WERI-Rb-1 (cell line): ENCODE measurements at regions not wholly inside any gene's neighbourhood (a gene's known extent, or its start where the extent isn't known, plus 50 kb on each side); places are given as distances from the start of the nearest gene placed in this dataset.

Source experiments
- DNase-seq: peaks from one replicate; pipeline ENCODE4 v3.0.0-alpha.2; 2020
- H3K27ac ChIP-seq: fragments of 250-450 bp; sonication (Bioruptor Pico); 2 replicates; pipeline ENCODE4 v1.5.1; 2020; ENCODE audit warnings: mild to moderate bottlenecking, moderate library complexity
- H3K27me3 ChIP-seq: fragments of 250-450 bp; sonication (Bioruptor Pico); 2 replicates; pipeline ENCODE4 v1.5.1; 2021; ENCODE audit warnings: mild to moderate bottlenecking, low read depth, moderate library complexity; ENCODE audit not compliant: insufficient read depth, severe bottlenecking
- H3K36me3 ChIP-seq: fragments of 250-450 bp; sonication (Bioruptor Pico); 2 replicates; pipeline ENCODE4 v1.5.1; 2020; ENCODE audit warnings: mild to moderate bottlenecking, moderate library complexity
- H3K4me3 ChIP-seq: 2 replicates; pipeline ENCODE4 v1.5.1; 2011; ENCODE audit warnings: low read depth, mild to moderate bottlenecking, control low read depth, low read length
- H3K9me3 ChIP-seq: fragments of 250-450 bp; sonication (Bioruptor Pico); 2 replicates; pipeline ENCODE4 v1.5.1; 2021; ENCODE audit warnings: mild to moderate bottlenecking, moderate library complexity; ENCODE audit not compliant: severe bottlenecking
- CTCF ChIP-seq: IDR thresholded peaks from 2 replicates; pipeline ENCODE4 v1.5.1; 2011; ENCODE audit warnings: low read depth, mild to moderate bottlenecking, control low read depth, inconsistent platforms, low read length

DNA sequence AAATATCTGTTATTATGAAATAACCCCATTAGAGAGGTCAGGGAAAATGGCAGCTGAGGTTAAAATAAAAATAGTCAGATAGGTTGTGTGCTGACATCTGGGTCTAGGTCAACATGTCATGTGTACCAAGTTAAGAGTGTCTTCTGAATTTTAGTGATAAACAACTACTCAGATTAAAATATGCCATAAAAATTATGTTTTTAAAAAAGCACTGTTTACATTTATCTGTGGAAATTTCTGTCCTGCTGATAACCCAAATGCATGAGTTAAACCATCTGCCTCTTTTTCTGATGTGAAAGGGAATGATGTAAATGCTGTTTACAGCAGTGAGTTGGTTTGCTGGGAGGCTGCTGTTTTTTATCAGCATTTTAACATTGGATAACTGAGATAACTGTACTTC is 361.2 kb upstream of the TARS1 start:
- DNase-seq = no peak
- Histone ChIP-seq H3K36me3 (no peaks in the 10 kb centered on the region), H3K4me3 (no peak overlapping the region), H3K27me3 (peaks cover 42% of the 10 kb centered on the region), H3K9me3 (no peaks in the 10 kb centered on the region), H3K27ac (no peak overlapping the region)
- TF ChIP-seq CTCF = no peak

DNA sequence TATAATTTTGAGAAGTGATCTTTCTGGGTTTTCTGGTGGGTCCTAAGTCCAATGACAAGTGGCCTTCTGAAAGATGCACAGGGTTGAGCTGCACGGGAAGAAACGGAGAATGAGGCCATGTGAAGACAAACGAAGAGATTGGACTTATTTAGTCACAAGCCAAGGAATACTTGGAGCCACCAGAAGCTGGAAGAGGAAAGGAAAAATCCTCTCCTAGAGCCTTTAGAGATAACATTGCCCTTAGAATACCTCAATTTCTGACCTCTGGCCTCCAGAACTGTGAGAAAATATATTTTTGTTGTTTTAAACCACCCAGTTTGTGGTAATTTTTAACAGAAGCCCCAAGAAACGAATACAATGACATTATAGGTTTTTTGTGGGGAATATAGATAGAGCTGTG is 360.5 kb upstream of the TARS1 start:
- H3K36me3 ChIP-seq = no peaks in the 10 kb centered on the region
- DNase-seq = no peak
- H3K4me3 ChIP-seq = no peak overlapping the region

DNA sequence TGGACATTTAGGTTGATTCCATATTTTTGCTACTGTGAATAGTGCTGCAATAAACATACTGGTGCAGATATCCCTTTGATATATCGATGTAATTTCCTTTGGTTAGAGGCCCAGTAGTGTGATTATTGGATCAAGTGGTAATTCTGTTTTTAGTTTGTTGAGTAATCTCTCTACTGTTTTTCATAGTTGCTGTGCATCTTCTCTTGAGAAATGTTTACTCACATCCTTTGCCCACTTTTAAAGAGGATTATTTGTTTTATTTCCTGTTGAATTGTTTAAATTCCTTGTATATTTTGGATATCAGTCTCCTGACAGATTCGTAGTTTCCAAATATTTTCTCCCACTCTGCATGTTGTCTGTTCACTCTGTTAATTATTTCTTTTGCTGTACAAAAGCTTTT is 352.6 kb upstream of the TARS1 start:
- no peak for TF ChIP-seq CTCF
- Histone ChIP-seq H3K4me3 (no peak overlapping the region), H3K27ac (no peak overlapping the region), H3K36me3 (no peaks in the 10 kb centered on the region), H3K27me3 (peaks cover 9% of the 10 kb centered on the region), H3K9me3 (no peaks in the 10 kb centered on the region)
- DNase-seq = no peak

More for the DNA sequence above, 360.5 kb upstream of the TARS1 start:
- Histone ChIP-seq H3K27ac (no peak overlapping the region), H3K9me3 (no peaks in the 10 kb centered on the region), H3K27me3 (peaks cover 34% of the 10 kb centered on the region)
- no peak for TF ChIP-seq CTCF

GRCh38 chr5:33091571-33092363 is 349.0 kb upstream of the TARS1 start:
- no peak overlapping the region for H3K4me3 ChIP-seq

GRCh38 chr5:33092719-33093118 is 348.0 kb upstream of the TARS1 start:
- Histone ChIP-seq H3K36me3 (no peaks in the 10 kb centered on the region), H3K27ac (no peak overlapping the region), H3K4me3 (no peak overlapping the region), H3K9me3 (peaks cover 2% of the 10 kb centered on the region), H3K27me3 (peaks cover 14% of the 10 kb centered on the region)
- DNase-seq = no peak
- no peak for TF ChIP-seq CTCF

More at GRCh38 chr5:33091571-33092363, 349.0 kb upstream of the TARS1 start:
- no peak for DNase-seq
- TF ChIP-seq CTCF = no peak
- peaks cover 19% of the 10 kb centered on the region for H3K27me3 ChIP-seq
- no peaks in the 10 kb centered on the region for H3K36me3 ChIP-seq
- no peak overlapping the region for H3K27ac ChIP-seq
- H3K9me3 ChIP-seq = no peaks in the 10 kb centered on the region

GRCh38 chr5:33102551-33102950 is 338.2 kb upstream of the TARS1 start:
- peaks cover 12% of the 10 kb centered on the region for H3K27me3 ChIP-seq
- no peak for DNase-seq
- H3K27ac ChIP-seq = no peak overlapping the region
- no peaks in the 10 kb centered on the region for H3K36me3 ChIP-seq
- H3K4me3 ChIP-seq = no peak overlapping the region
- H3K9me3 ChIP-seq = peaks cover 10% of the 10 kb centered on the region
- no peak for TF ChIP-seq CTCF
